Spleen (tissue), 11 donors: ENCODE measurements at regions not wholly inside any gene's neighbourhood (a gene's known extent, or its start where the extent isn't known, plus 50 kb on each side); places are given as distances from the start of the nearest gene placed in this dataset.

Experiments used
- DNase-seq: peaks from one replicate; pipeline ENCODE4 v3.0.0-alpha.2; 2020
- H3K27ac ChIP-seq, 8 donors: fragments of 200-600 bp; sonication (generic) in 7 of 8; 1 replicate in 4 of 8; 2 replicates in 4 of 8; pipeline versions ENCODE4 v1.5.0 to v1.8.0; 2016 to 2021; ENCODE audit warnings: inconsistent platforms in 4 of 8, mild to moderate bottlenecking in 4 of 8, moderate library complexity in 1 of 8
- H3K27me3 ChIP-seq, 7 donors: fragments of 200-600 bp; sonication (generic) in 6 of 7; replicated peaks in 1 of 7; 1 replicate in 4 of 7; 2 replicates in 3 of 7; pipeline versions ENCODE4 v1.5.0 to v1.8.0; 2016 to 2021; ENCODE audit warnings: inconsistent platforms in 3 of 7, mild to moderate bottlenecking in 1 of 7
- H3K36me3 ChIP-seq, 6 donors: fragments of 200-600 bp; sonication (generic) in 5 of 6; 1 replicate in 4 of 6; 2 replicates in 2 of 6; pipeline versions ENCODE4 v1.5.0 to v1.8.0; 2016 to 2021; ENCODE audit warnings: inconsistent platforms in 2 of 6
- H3K4me1 ChIP-seq, 6 donors: fragments of 200-600 bp; sonication (generic) in 5 of 6; 1 replicate in 3 of 6; 2 replicates in 3 of 6; pipeline versions ENCODE4 v1.5.0 to v1.8.0; 2016 to 2021; ENCODE audit warnings: inconsistent platforms in 3 of 6
- H3K4me3 ChIP-seq, 8 donors: fragments of 200-600 bp; sonication (generic) in 7 of 8; 1 replicate in 4 of 8; 2 replicates in 4 of 8; pipeline versions ENCODE4 v1.5.0 to v1.8.0; 2016 to 2021; ENCODE audit warnings: inconsistent platforms in 4 of 8, mild to moderate bottlenecking in 4 of 8, moderate library complexity in 2 of 8
- H3K9me3 ChIP-seq, 8 donors: fragments of 200-600 bp; sonication (generic) in 7 of 8; 1 replicate in 4 of 8; 2 replicates in 4 of 8; pipeline versions ENCODE4 v1.5.0 to v1.8.0; 2016 to 2021; ENCODE audit warnings: inconsistent platforms in 4 of 8
- POLR2A ChIP-seq, 3 donors: fragments of 450-650 bp; IDR thresholded peaks; one replicate each; pipeline ENCODE4 v1.5.1; 2017; ENCODE audit warnings: antibody characterized with exemption in 3 of 3, mild to moderate bottlenecking in 1 of 3
- POLR2AphosphoS5 ChIP-seq, 3 donors: sonication (generic); formaldehyde crosslinking; IDR thresholded peaks; one replicate each; pipeline ENCODE4 v1.5.1; 2017; ENCODE audit warnings: antibody characterized with exemption in 3 of 3
- WGBS, 5 donors: extraction: QIAGEN DNeasy Blood & Tissue Kit in 3 of 5; methylation state at CpG; one replicate each; pipeline versions ENCODE4 v1.1.5 to v1.1.7; 2013 to 2018; 5-methylcytosine and 5-hydroxymethylcytosine counted together
- intact Hi-C: fragments of 100-400 bp; cut with DNase I; formaldehyde crosslinking; loops from one replicate; pipeline ENCODE4 v1.15.0; 2023; ENCODE audit warnings: low total_unique reads
- TF ChIP-seq, protein P1 (sequence below), 11 experiments: fragments of 200-600 bp in 7 of 11; fragments of 450-650 bp in 4 of 11; sonication (generic) in 4 of 11; IDR thresholded peaks in 8 of 11; conservative IDR thresholded peaks in 3 of 11; 1 replicate in 7 of 11; 2 replicates in 4 of 11; pipeline versions ENCODE4 v1.4.0 to v1.8.0; 2016 to 2021; ENCODE audit warnings: antibody characterized with exemption in 11 of 11, inconsistent platforms in 4 of 11, mild to moderate bottlenecking in 1 of 11
- donor health status: healthy with polysubstance abuse.
- donor health status: DM: no; HTN: no; CAD: no; lungs with moderate emphysema.
- donor health status: DM: no; HTN: no; CAD: no.
- donor health status: Bipolar disorder and iron deficiency.
- donor health status: healthy.
- donor health status: DM: no; HTN: no; CAD: no.
- donor health status: DM: yes; HTN: yes; CAD: no.

DNA sequence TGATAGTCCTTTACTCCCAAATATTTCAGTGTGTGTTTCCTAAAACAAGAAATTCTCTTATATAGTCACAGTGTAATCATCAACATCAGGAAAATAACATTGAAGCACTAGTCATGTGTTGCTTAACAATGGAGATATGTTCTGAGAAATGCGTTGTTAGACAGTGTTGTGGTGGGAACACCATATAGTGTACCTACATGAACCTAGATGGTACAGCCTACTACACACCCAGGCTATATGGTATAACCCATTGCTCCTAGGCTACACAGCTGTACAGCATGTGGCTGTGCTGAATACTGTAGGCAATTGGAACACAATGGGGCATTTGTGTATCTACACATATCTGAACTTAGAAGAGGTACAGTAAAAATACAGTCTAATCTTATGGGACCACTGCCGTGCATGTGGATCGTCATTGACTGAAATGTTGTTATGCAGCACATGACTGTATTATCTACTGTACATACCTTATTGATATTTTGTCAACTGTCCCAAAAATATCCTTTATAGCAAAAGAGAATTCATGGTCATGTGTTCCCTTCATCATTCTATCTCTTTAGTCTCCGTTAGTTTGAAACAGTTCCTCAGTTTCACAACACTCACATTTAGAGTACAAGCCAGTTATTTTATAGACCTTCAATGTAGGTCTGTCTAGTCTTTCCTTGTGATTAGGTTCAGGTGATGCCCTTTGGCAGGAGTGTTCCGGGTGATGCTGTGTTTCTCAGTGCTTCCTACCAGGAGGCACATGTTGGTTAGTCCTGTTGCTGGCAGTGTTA lies 109.7 kb downstream of the SLC25A47 start:
- TF ChIP-seq, protein P1, sequence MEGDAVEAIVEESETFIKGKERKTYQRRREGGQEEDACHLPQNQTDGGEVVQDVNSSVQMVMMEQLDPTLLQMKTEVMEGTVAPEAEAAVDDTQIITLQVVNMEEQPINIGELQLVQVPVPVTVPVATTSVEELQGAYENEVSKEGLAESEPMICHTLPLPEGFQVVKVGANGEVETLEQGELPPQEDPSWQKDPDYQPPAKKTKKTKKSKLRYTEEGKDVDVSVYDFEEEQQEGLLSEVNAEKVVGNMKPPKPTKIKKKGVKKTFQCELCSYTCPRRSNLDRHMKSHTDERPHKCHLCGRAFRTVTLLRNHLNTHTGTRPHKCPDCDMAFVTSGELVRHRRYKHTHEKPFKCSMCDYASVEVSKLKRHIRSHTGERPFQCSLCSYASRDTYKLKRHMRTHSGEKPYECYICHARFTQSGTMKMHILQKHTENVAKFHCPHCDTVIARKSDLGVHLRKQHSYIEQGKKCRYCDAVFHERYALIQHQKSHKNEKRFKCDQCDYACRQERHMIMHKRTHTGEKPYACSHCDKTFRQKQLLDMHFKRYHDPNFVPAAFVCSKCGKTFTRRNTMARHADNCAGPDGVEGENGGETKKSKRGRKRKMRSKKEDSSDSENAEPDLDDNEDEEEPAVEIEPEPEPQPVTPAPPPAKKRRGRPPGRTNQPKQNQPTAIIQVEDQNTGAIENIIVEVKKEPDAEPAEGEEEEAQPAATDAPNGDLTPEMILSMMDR (IDR thresholded peaks at IDR 0.05 in 8 of 11, conservative IDR thresholded peaks at IDR 0.05 in 3 of 11) = no peak
- no peak for TF ChIP-seq POLR2AphosphoS5 (IDR thresholded peaks at IDR 0.05)
- no peak for TF ChIP-seq POLR2A (IDR thresholded peaks at IDR 0.05)
- no peak for DNase-seq
- no peaks in the 10 kb centered on the region for H3K27me3 ChIP-seq
- H3K9me3 ChIP-seq = no peaks in the 10 kb centered on the region
- intact Hi-C loops = no loop called here
- WGBS, 5 donors = 85 to 93% (median 91%) methylated on average over 5 of the region's 5 CpGs
- peaks cover 0 to 5% (median 0%) of the 10 kb centered on the region in 6 donors for H3K36me3 ChIP-seq
- peaks cover 0 to 28% (median 7%) of the 10 kb centered on the region in 6 donors for H3K4me1 ChIP-seq
- peak overlapping the region in 2 of 8 donors; percentile 73 to 74 for H3K27ac ChIP-seq
- H3K4me3 ChIP-seq = no peak overlapping the region

DNA sequence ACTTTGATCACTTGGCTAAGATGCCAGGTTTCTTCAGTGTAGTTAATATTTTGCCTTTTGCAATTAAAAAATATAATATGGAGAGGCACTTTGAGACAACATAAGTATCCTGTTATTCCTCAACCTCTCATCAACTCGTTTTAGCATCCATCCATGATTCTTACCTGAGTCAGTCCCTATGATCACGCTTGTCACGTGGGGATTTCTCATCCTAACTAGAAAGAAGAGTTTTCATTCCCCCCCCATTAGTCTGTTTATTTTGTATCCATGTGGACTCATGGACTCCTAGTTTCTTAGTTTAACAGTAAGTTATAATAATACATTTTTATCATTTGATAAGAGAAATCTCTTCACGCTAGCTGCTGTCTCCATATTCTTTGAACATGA lies 110.3 kb downstream of the SLC25A47 start:
- Histone ChIP-seq H3K4me1 (peaks cover 0 to 22% (median 4%) of the 10 kb centered on the region in 6 donors), H3K27ac (peak overlapping the region in 2 of 8 donors; percentile 73 to 74), H3K4me3 (no peak overlapping the region), H3K36me3 (peaks cover 0 to 5% (median 0%) of the 10 kb centered on the region in 6 donors), H3K27me3 (no peaks in the 10 kb centered on the region), H3K9me3 (no peaks in the 10 kb centered on the region)
- no peak for DNase-seq
- 81 to 93% (median 90%) methylated on average over 4 of the region's 4 CpGs for WGBS, 5 donors
- TF ChIP-seq, protein P1 (IDR thresholded peaks at IDR 0.05 in 8 of 11, conservative IDR thresholded peaks at IDR 0.05 in 3 of 11) = no peak
- TF ChIP-seq POLR2A (IDR thresholded peaks at IDR 0.05) = no peak
- no peak for TF ChIP-seq POLR2AphosphoS5 (IDR thresholded peaks at IDR 0.05)
- intact Hi-C loops = no loop called here

DNA sequence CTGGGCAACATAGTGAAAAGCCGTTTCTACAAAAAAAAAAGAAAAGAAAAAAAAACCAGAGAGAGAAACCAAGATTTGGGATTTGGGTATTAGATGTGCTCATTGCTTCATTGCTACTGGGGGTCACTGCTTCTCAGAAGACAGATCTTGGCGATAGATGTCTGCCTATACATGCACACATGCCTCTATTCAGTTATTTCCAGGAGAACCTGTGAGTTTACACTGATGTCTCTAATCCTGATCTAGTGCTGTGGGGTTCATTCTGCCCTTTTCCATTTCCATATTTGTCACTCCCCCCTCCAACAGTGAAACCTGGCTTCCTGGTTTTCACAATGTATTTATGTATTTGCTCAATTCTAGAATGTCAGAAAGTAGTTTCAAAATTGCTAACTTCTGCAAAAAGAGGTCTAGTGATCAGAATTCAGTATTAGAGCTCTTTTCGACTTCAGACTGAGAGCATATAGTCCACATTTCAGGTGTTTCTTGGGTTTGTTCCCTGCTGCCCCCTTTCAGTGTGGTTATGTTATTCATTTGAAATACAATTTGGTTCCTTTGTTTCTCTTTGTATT lies 111.0 kb downstream of the SLC25A47 start:
- Histone ChIP-seq H3K27me3 (no peaks in the 10 kb centered on the region), H3K9me3 (no peaks in the 10 kb centered on the region), H3K4me3 (peak overlapping the region in 1 of 8 donors; percentile 3), H3K27ac (peak overlapping the region in 5 of 8 donors; percentile 7 to 74 (median 58)), H3K4me1 (peaks cover 0 to 26% (median 3%) of the 10 kb centered on the region in 6 donors), H3K36me3 (peaks cover 0 to 2% (median 0%) of the 10 kb centered on the region in 6 donors)
- intact Hi-C loops = no loop called here
- no peak for DNase-seq
- WGBS, 5 donors = 46 to 77% (median 64%) methylated on average over 3 of the region's 3 CpGs
- TF ChIP-seq, protein P1 (IDR thresholded peaks at IDR 0.05 in 8 of 11, conservative IDR thresholded peaks at IDR 0.05 in 3 of 11) = no peak
- TF ChIP-seq POLR2AphosphoS5 (IDR thresholded peaks at IDR 0.05) (no peak), POLR2A (IDR thresholded peaks at IDR 0.05) (no peak)

DNA sequence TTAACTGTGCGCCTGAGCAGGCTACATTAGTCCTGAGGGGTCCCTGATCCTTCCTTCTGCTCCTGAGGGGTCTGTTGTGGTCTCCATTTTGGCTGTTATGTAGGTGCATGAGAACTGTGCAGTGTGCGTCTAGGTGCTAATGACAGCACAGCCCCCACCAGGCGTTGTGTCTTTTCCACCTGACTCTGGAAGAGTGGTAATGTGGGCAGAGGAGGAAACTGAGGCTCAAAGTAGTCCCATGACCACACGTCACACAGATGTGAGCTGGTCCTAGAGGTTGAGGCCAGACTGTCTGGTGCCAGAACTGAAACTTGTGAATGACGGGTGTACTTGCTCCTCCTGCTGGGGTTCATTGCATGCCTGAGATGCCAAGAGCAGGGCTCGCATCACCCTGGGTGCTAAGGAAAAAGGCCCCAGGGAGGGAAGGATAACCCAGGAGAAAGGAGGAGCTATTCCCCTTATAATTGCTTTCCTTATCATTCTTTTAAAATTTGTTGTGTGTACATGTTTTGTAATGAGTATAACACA lies 111.8 kb downstream of the SLC25A47 start:
- intact Hi-C loops = no loop called here
- Histone ChIP-seq H3K27me3 (no peaks in the 10 kb centered on the region), H3K27ac (peak overlapping the region in 4 of 8 donors; percentile 44 to 74 (median 66)), H3K36me3 (no peaks in the 10 kb centered on the region), H3K4me1 (peaks cover 0 to 35% (median 9%) of the 10 kb centered on the region in 6 donors), H3K9me3 (no peaks in the 10 kb centered on the region), H3K4me3 (no peak overlapping the region)
- 78 to 90% (median 87%) methylated on average over 5 to 6 of the region's 6 CpGs for WGBS, 5 donors
- TF ChIP-seq, protein P1 (IDR thresholded peaks at IDR 0.05 in 8 of 11, conservative IDR thresholded peaks at IDR 0.05 in 3 of 11) = no peak
- TF ChIP-seq POLR2A (IDR thresholded peaks at IDR 0.05) (no peak), POLR2AphosphoS5 (IDR thresholded peaks at IDR 0.05) (no peak)
- DNase-seq = no peak
